ENCODE measurements at regions not wholly inside any gene's neighbourhood (a gene's known extent, or its start where the extent isn't known, plus 50 kb on each side); places are given as distances from the start of the nearest gene placed in this dataset.

- Histone ChIP-seq H3K36me3 (no peaks in the 10 kb centered on the region), H3K4me1 (no peaks in the 10 kb centered on the region), H3K27me3 (no peaks in the 10 kb centered on the region), H3K27ac (no peak overlapping the region), H3K9me3 (no peaks in the 10 kb centered on the region), H3K4me3 (no peak overlapping the region)
- ATAC-seq (no peak), FAIRE-seq (no peak), DNase-seq (no peak)
- TF ChIP-seq, protein P1, sequence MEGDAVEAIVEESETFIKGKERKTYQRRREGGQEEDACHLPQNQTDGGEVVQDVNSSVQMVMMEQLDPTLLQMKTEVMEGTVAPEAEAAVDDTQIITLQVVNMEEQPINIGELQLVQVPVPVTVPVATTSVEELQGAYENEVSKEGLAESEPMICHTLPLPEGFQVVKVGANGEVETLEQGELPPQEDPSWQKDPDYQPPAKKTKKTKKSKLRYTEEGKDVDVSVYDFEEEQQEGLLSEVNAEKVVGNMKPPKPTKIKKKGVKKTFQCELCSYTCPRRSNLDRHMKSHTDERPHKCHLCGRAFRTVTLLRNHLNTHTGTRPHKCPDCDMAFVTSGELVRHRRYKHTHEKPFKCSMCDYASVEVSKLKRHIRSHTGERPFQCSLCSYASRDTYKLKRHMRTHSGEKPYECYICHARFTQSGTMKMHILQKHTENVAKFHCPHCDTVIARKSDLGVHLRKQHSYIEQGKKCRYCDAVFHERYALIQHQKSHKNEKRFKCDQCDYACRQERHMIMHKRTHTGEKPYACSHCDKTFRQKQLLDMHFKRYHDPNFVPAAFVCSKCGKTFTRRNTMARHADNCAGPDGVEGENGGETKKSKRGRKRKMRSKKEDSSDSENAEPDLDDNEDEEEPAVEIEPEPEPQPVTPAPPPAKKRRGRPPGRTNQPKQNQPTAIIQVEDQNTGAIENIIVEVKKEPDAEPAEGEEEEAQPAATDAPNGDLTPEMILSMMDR (IDR thresholded peaks at IDR 0.05), result no peak
- WGBS, 2 donors, result 35 to 41% methylated on average over 8 of the region's 8 CpGs
- intact Hi-C loops (cut with DNase I), result no loop called here
These were observed 4747.7 kb upstream of the OR11H1 start for GRCh38 chr22:10780281-10780680.

- TF ChIP-seq, protein P1 (IDR thresholded peaks at IDR 0.05), result no peak
- DNase-seq (no peak), ATAC-seq (no peak), FAIRE-seq (no peak)
- 52 to 59% methylated on average over 10 of the region's 10 CpGs for WGBS, 2 donors
- intact Hi-C loops (cut with DNase I), result no loop called here
- H3K4me3 ChIP-seq, result no peak overlapping the region
- H3K4me1 ChIP-seq, result no peaks in the 10 kb centered on the region
- no peak overlapping the region for H3K27ac ChIP-seq
- H3K27me3 ChIP-seq, result no peaks in the 10 kb centered on the region
- H3K9me3 ChIP-seq, result no peaks in the 10 kb centered on the region
- H3K36me3 ChIP-seq, result no peaks in the 10 kb centered on the region
These were observed 4746.2 kb upstream of the OR11H1 start for GRCh38 chr22:10781571-10782403.
